ENCODE measurements at regions not wholly inside any gene's neighbourhood (a gene's known extent, or its start where the extent isn't known, plus 50 kb on each side); places are given as distances from the start of the nearest gene placed in this dataset.
A peak's percentile ranks its signal among the peaks of the same experiment; 100 is the strongest.

DNA sequence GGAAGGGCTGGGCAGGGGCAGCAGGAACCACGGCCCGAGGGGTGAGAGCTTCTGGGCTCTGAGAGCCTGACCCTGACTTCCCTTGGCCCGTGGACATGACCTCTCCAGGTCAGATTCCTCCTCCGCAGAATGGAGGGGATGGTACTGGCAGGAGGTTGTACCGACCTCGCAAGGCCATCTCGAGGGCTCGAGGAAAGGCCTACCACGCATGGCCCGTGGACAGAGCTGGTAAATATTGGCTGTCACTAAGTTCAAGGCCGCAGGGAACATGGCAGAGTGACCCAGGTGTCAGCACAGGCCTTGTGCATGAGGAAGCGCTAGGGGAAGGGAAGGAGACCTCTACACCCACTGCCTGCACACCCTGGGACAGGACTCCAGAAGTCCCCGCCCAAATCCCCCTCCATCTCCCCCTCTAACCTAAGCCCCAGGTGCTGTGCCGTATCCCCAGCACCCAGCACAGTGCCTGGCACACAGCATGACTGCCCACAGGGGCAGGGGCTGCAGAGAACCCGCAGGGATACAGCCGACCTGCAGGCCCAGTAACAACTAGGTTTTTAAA is 54.9 kb upstream of the PPP2R5C start:
- Histone ChIP-seq H3K36me3 (no peaks in the 10 kb centered on the region), H3K9me3 (replicated peaks) (no peaks in the 10 kb centered on the region), H3K4me3 (peak overlapping the region; percentile 64), H3K27me3 (ENCODE audit: low read depth) (peaks cover 5% of the 10 kb centered on the region), H3K4me1 (peaks cover 27% of the 10 kb centered on the region), H3K27ac (replicated peaks) (peak overlapping the region; percentile 85)
- intact Hi-C loops (cut with micrococcal nuclease): no loop called here
- no peak for DNase-seq
- TF ChIP-seq, protein P1, sequence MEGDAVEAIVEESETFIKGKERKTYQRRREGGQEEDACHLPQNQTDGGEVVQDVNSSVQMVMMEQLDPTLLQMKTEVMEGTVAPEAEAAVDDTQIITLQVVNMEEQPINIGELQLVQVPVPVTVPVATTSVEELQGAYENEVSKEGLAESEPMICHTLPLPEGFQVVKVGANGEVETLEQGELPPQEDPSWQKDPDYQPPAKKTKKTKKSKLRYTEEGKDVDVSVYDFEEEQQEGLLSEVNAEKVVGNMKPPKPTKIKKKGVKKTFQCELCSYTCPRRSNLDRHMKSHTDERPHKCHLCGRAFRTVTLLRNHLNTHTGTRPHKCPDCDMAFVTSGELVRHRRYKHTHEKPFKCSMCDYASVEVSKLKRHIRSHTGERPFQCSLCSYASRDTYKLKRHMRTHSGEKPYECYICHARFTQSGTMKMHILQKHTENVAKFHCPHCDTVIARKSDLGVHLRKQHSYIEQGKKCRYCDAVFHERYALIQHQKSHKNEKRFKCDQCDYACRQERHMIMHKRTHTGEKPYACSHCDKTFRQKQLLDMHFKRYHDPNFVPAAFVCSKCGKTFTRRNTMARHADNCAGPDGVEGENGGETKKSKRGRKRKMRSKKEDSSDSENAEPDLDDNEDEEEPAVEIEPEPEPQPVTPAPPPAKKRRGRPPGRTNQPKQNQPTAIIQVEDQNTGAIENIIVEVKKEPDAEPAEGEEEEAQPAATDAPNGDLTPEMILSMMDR (IDR thresholded peaks at IDR 0.05; ENCODE audit: borderline replicate concordance): no peak

DNA sequence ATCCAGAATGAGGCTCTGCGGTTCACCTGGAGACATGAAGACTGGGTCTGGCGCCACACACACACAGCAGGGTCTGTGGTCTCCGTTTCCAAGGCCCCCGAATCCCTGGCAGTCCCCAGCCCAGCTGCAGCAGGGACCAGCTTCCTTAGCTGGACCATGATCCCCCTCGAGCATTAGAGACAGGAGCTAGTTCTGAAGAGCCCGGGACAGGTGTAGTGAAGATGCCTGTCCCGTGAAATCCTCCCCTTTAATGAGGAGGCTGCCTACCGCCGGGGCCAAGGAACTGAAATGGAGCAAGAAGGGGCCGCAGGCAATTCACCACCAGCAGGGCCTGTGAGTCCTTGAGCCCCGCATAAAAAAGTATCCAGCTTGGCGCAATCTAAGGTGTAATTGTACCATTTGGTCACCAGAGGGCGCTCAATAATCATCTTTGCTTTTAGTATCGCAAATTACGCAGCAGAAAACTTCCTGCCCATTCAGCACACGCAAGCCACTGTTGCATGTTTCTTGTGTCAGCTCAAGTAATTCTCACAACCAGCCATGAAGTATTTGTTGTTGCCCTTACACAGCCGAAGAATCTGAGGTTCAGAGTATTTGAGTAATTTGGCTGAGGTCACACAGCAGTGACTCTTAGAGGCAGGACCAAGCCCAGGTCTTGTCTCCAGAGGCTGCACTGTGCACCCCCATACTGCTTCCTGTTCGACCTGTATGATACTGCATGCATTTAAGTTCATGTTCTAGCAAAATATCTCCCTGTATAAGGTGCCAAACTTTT is 54.3 kb upstream of the PPP2R5C start:
- intact Hi-C loops (cut with micrococcal nuclease): no loop called here
- no peak for DNase-seq
- H3K4me3 ChIP-seq: no peak overlapping the region
- no peaks in the 10 kb centered on the region for H3K36me3 ChIP-seq
- peaks cover 5% of the 10 kb centered on the region for H3K27me3 ChIP-seq (ENCODE audit: low read depth)
- TF ChIP-seq, protein P1 (IDR thresholded peaks at IDR 0.05; ENCODE audit: borderline replicate concordance): peak; percentile 84
- peaks cover 27% of the 10 kb centered on the region for H3K4me1 ChIP-seq
- no peaks in the 10 kb centered on the region for H3K9me3 ChIP-seq (replicated peaks)
- peak overlapping the region; percentile 85 for H3K27ac ChIP-seq (replicated peaks)

DNA sequence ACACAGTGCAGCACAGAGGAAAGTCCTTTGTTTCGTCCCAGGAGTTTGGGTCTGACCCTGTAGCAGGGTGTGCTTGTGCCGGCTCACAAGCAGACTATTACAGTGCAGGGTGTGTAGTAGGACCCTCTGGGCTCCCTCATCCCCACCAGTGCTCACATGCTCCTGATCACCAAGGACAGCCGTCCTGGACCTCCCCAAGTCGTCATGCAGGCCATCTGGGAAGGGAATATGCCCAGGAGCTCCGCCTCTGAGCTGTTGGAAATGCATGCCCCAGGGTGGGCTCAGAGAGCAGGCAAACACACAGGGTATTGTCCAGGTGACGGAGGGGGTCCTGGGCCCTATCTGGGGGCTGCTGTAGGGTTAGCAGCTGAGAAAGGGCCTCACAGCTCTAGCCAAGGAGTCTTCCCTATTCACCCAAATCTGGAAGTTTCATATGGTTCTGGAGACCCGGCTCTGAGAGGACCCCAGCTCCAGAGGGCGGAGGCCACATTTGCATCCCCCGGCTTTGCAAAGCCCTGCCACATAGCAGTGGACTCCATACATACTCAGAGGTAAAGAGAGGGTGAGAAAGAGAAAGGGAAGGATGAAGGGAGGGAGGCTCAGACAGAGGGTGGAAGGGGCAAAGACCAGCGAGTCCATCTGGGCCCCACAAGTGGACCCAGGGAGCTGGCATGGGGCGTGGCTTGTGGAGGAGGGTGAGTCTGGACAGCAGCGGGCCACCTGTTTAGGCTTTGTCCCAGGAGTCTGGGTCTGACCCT is 53.5 kb upstream of the PPP2R5C start:
- DNase-seq: no peak
- H3K4me3 ChIP-seq: no peak overlapping the region
- TF ChIP-seq, protein P1 (IDR thresholded peaks at IDR 0.05; ENCODE audit: borderline replicate concordance): no peak
- peaks cover 5% of the 10 kb centered on the region for H3K27me3 ChIP-seq (ENCODE audit: low read depth)
- peaks cover 27% of the 10 kb centered on the region for H3K4me1 ChIP-seq
- H3K27ac ChIP-seq (replicated peaks): no peak overlapping the region
- H3K9me3 ChIP-seq (replicated peaks): no peaks in the 10 kb centered on the region
- intact Hi-C loops (cut with micrococcal nuclease): no loop called here
- H3K36me3 ChIP-seq: no peaks in the 10 kb centered on the region

DNA sequence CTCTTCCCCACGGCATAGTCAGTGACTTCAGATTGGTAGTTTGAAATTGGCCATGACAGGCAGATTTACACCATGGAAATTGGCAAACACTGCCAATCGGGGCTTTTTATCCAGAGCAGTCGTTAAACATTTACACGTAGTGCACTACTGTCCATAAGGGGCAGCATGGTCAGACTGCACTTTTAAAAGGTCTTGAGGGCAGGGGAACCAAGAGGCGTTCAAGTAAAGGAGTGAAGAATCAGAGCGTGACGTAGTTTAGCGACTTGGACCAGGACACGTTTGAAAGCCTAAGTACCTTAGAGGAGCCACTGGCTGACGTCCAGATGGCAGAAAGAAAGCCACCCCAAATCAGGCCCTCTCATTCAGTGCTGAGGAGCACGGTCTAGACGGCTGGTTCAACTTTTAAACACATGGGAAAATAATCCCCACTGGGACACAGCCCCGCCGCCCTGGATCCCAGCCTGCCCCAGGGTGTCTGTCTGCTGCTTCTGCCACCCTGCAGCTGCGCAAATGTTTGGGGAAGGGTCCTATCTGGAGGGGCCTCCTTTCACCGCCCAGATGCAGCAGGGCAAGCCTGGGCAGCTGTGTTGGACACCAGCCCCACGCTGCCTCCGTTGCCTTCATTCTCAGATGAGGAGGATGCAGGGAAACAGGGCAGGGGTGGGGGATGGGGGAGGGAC is 52.5 kb upstream of the PPP2R5C start:
- Histone ChIP-seq H3K9me3 (replicated peaks) (peaks cover 3% of the 10 kb centered on the region), H3K27me3 (ENCODE audit: low read depth) (peaks cover 5% of the 10 kb centered on the region), H3K4me3 (no peak overlapping the region), H3K27ac (replicated peaks) (no peak overlapping the region), H3K4me1 (peaks cover 27% of the 10 kb centered on the region), H3K36me3 (no peaks in the 10 kb centered on the region)
- no peak for DNase-seq
- intact Hi-C loops (cut with micrococcal nuclease): no loop called here
- TF ChIP-seq, protein P1 (IDR thresholded peaks at IDR 0.05; ENCODE audit: borderline replicate concordance): no peak

DNA sequence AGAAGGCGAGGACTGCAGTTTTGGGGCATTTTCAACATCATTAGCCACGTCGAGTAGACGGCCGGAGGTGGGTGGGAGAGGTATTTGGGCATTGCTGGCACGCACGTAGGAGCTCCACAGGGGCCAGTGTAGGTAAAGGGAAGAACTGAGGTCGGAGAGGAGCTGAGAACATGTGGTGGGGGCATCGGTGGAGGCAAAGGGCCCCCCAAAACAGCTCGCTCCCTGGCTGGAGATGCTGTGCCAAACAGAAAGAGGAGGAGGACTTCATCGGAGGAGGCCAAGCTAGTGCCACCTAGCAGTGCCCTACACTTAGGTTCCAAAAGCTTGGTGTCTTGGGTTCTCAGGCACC is 52.0 kb upstream of the PPP2R5C start:
- intact Hi-C loops (cut with micrococcal nuclease): no loop called here
- Histone ChIP-seq H3K36me3 (no peaks in the 10 kb centered on the region), H3K27me3 (ENCODE audit: low read depth) (peaks cover 5% of the 10 kb centered on the region), H3K4me3 (no peak overlapping the region), H3K4me1 (peaks cover 27% of the 10 kb centered on the region), H3K27ac (replicated peaks) (no peak overlapping the region), H3K9me3 (replicated peaks) (peaks cover 8% of the 10 kb centered on the region)
- TF ChIP-seq, protein P1 (IDR thresholded peaks at IDR 0.05; ENCODE audit: borderline replicate concordance): no peak
- DNase-seq: no peak

Data from left ventricle myocardium inferior (tissue), 1 donor.